ENCODE measurements at regions not wholly inside any gene's neighbourhood (a gene's known extent, or its start where the extent isn't known, plus 50 kb on each side); places are given as distances from the start of the nearest gene placed in this dataset.

DNA sequence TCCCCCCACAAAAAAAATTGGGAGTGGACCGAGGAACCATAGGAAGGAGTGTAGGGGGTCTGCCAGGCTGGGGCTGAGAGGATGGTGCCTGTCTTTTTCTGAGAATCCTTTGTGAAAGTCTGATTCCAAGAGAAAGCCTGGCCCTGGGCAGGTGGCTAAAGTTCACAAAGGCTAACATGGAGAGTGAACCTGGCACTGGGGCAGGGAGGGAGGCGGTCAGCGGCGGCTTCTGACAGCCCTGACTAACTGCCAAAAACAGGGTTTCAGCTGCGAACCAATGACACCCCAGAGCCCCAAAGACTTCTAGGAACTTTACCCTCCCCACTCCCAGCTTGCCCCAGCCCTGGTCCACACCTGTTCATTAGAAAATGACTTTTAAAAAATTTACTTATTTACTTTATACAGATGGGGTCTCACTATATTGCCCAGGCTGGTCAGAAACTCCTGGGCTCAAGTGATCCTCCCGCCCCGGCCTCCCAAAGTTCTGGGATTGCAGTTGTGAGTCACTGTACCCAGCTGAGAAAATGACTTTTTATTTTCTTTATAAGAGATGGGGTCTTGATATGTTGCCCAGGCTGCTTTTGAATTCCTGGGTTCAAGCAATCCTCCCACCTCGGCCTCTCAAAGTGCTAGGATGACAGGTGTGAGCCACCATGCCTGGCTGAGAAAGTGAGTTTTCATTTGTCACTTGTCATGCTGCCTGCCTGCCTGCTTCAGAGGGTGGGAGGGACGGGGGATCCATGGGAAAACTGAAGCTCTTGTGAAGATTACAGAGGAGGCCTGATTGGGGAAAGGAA is 61.0 kb upstream of the DUSP5 start:
- no peak for TF ChIP-seq GATA3 (IDR thresholded peaks at IDR 0.05; ENCODE audit: low read depth, low read length)
- TF ChIP-seq GATA2 (IDR thresholded peaks at IDR 0.05; ENCODE audit: low read depth, low read length) = no peak

DNA sequence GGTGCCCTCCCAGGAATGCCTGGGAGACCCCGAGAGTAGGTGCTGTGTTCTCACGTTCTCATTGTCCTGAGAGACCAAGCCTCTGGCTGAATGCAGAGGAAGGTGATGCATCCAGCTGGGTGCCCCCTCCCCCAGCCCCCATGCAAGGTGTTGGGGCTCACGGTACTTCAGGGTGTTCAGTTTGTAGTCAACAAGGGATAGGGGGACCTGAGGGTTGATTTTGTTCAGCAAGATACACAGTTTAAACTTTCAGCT is 60.4 kb upstream of the DUSP5 start:
- TF ChIP-seq GATA3 (IDR thresholded peaks at IDR 0.05; ENCODE audit: low read depth, low read length) = no peak
- no peak for TF ChIP-seq GATA2 (IDR thresholded peaks at IDR 0.05; ENCODE audit: low read depth, low read length)

- TF ChIP-seq GATA3 (IDR thresholded peaks at IDR 0.05; ENCODE audit: low read depth, low read length) (no peak), GATA2 (IDR thresholded peaks at IDR 0.05; ENCODE audit: low read depth, low read length) (no peak)
Observed at GRCh38 chr10:110437761-110438341, 59.9 kb upstream of the DUSP5 start.

GRCh38 chr10:110442746-110443145 is 55.0 kb upstream of the DUSP5 start:
- TF ChIP-seq GATA3 (IDR thresholded peaks at IDR 0.05; ENCODE audit: low read depth, low read length) (no peak), GATA2 (IDR thresholded peaks at IDR 0.05; ENCODE audit: low read depth, low read length) (no peak)

DNA sequence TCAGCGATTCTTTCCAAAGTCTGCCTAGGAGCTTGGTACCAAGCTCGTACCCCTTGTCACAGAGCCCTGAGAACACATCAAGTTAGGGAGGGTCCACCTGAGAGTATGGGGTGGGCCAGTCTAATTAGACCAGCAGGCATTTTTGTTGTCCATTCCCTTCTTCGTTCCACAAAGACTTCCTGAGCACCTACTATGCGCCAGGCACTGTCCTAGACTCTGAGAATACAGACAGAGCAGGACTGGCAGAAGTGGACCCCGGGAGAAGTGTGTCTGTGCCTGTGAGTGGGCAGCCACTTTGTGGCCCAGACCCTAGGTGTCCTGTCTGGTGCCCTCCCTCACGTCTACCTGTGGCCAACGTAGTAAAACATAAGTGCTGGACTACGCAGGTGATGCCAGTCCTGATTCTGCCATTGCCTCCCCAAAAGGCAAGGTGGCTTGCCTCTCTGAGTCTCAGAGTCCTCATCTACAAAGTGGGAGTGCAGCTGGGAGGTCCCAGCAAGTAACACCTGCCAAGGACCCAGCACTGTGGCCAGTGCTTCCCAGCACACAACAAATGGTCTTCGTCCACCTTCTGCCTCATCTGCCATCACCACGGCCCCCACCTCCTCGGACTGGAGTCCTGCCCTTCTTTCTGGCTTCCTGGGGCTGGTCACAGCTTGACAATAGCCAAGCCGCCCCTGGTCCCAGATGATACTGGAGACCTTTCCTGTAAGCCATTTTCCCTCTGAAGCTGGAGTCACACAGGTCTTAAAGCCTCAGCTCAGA is 54.3 kb upstream of the DUSP5 start:
- TF ChIP-seq GATA2 (IDR thresholded peaks at IDR 0.05; ENCODE audit: low read depth, low read length) (no peak), GATA3 (IDR thresholded peaks at IDR 0.05; ENCODE audit: low read depth, low read length) (no peak)

DNA sequence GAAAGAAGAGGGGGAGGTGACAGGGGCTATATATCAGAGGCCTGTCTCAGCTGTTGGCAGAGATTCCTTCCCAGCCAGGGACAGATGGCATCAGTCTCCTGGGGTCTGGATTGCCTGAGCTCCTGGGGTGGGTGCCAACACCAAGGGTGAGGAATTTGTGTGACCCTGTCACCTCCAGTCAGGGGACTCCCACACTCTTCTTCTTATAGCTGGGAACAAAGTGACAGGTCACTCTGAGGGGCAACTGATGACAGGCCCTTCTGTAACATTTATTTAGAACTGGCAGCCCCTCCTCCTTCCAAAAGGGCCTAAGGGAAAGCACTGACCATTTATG is 53.7 kb upstream of the DUSP5 start:
- TF ChIP-seq GATA2 (IDR thresholded peaks at IDR 0.05; ENCODE audit: low read depth, low read length) = no peak
- no peak for TF ChIP-seq GATA3 (IDR thresholded peaks at IDR 0.05; ENCODE audit: low read depth, low read length)

DNA sequence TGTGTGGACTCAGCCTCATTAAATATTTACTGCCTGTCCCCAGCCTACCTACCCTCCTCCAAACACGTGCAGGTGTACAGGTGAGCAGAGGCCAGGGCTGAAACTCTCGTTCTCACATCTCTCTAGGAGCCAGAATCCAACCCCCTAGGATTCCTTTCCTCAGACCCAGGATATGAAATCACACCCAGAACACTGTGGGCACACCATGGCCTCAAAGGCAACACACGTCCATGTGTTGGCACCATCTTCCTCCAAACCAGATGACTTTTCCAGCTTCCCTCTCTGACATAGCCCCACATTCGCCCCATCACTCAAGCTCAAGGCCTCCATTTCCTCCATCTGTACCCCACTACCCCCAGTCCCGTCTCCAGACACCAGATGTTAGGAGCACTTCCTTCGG is 51.8 kb upstream of the DUSP5 start:
- TF ChIP-seq GATA2 (IDR thresholded peaks at IDR 0.05; ENCODE audit: low read depth, low read length) = no peak
- TF ChIP-seq GATA3 (IDR thresholded peaks at IDR 0.05; ENCODE audit: low read depth, low read length) = no peak

DNA sequence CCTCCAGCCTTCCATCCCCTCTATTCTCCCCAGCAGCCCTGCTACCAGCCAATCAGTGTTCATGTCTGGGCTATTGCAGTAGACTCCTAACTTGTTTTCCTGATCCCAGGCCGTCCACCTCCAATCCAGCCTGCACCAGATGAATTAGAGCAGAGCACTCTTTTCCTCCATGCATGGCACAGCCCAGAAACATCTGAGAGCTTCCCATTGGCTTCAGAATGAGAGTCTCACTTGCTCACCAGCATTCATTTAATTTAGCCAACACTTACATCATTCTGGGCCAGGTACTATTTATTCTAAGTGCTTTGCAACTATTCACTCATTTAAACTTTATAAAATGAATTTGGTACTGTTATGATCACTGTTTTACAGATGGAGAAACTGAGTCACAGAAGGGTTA is 51.4 kb upstream of the DUSP5 start:
- TF ChIP-seq GATA3 (IDR thresholded peaks at IDR 0.05; ENCODE audit: low read depth, low read length) (no peak), GATA2 (IDR thresholded peaks at IDR 0.05; ENCODE audit: low read depth, low read length) (no peak)

- TF ChIP-seq GATA2 (IDR thresholded peaks at IDR 0.05; ENCODE audit: low read depth, low read length) (no peak), GATA3 (IDR thresholded peaks at IDR 0.05; ENCODE audit: low read depth, low read length) (no peak)
Observed at GRCh38 chr10:110446954-110447608, 50.6 kb upstream of the DUSP5 start.

- TF ChIP-seq GATA3 (IDR thresholded peaks at IDR 0.05; ENCODE audit: low read depth, low read length) (no peak), GATA2 (IDR thresholded peaks at IDR 0.05; ENCODE audit: low read depth, low read length) (no peak)
Observed at GRCh38 chr10:110447886-110448285, 49.8 kb upstream of the DUSP5 start.
